ENCODE measurements at regions not wholly inside any gene's neighbourhood (a gene's known extent, or its start where the extent isn't known, plus 50 kb on each side); places are given as distances from the start of the nearest gene placed in this dataset.

DNA sequence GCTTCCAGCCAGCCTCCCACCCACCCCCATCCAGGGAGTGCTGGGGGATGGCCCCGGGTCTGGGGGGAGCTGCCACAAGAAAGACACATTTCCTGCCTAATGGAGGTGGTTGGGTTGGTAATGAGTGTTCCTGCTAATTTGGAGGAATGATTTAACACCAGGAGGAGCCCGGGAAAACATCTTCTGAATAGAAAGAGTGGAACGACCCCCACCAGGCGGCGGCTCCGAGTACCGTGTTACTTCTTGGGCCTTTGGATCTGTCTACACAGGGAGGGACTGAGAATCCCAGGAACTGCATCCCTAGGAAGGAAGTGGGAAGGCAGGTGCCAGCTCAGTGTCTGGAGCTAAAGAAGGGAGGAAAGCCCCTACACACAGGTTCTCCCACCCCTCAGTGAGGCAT, 64.6 kb downstream of the TSPAN17 start:
- H3K4me3 ChIP-seq, result no peak overlapping the region
- no peak overlapping the region for H2AFZ ChIP-seq
- no peaks in the 10 kb centered on the region for H4K20me1 ChIP-seq (ENCODE audit: insufficient read depth)
- no peak overlapping the region for H3K27ac ChIP-seq
- H3K79me2 ChIP-seq (ENCODE audit: insufficient read depth), result no peaks in the 10 kb centered on the region
- H3K4me2 ChIP-seq (ENCODE audit: unreplicated experiment), result no peak overlapping the region
- H3K9ac ChIP-seq, result no peak overlapping the region
- no peaks in the 10 kb centered on the region for H3F3A ChIP-seq (ENCODE audit: insufficient read depth)
- DNase-seq, result no peak
- H3K9me3 ChIP-seq (ENCODE audit: low read depth), result no peaks in the 10 kb centered on the region
- TF ChIP-seq EZH2phosphoT487 (IDR thresholded peaks at IDR 0.05; ENCODE audit: insufficient read depth, low read depth) (no peak), EZH2 (IDR thresholded peaks at IDR 0.05; ENCODE audit: insufficient read depth, poor library complexity, severe bottlenecking) (no peak)
- H3K9me2 ChIP-seq (ENCODE audit: insufficient read depth), result no peaks in the 10 kb centered on the region
- no peaks in the 10 kb centered on the region for H3K4me1 ChIP-seq (ENCODE audit: insufficient read depth)
- peaks cover 21% of the 10 kb centered on the region for H3K27me3 ChIP-seq (replicated peaks; ENCODE audit: insufficient read depth)
- in situ Hi-C loops (cut with MboI), result no loop called here
- 29 to 33% methylated on average over 6 to 7 of the region's 7 CpGs for WGBS, 2 experiments (ENCODE audit: low coverage in 1 of 2, low lambda C conversion rate in 2 of 2, missing lambda C conversion rate in 2 of 2)
- H3K36me3 ChIP-seq (ENCODE audit: low read depth), result no peaks in the 10 kb centered on the region

DNA sequence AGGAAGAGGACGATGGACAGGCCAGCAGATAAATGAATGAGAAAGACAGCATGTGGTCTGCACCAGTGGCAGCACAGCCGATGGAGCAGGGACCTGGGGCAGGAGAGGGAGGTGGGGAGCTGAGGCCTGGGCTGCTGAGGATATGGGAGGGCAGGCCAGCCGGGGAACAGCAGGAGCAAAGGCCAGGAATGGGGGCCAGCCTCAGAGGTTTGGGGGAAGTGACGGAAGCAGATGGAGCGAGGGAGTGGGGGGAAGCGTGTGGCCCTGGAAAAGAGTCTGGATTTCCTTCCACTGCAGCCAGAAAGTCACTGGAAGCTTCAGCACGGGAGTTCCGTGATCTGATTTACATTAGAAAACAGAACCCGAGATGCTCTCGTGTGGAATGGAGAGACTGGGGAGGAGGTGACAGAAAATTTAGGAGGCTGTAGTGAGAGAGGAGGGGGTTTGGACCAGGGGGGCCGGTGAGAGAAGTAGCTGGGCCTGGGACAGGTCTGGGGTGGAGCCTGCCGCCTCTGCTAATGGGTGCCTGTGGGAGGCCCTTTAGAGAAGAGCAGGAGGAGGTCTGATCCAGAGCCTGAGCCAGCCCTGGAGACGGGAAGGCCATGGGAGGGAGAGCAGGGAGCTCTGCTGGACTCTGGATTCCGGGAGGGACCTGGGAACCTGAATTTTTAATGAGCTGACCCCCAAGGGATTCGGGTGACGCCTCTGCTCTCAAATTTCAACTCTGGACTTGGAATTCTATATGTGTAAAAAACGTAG, 65.4 kb downstream of the TSPAN17 start:
- Histone ChIP-seq H3K9me3 (ENCODE audit: low read depth) (no peaks in the 10 kb centered on the region), H2AFZ (no peak overlapping the region), H3K4me3 (no peak overlapping the region), H3K4me1 (ENCODE audit: insufficient read depth) (no peaks in the 10 kb centered on the region), H3K9ac (no peak overlapping the region), H3F3A (ENCODE audit: insufficient read depth) (no peaks in the 10 kb centered on the region), H3K4me2 (ENCODE audit: unreplicated experiment) (no peak overlapping the region), H3K27ac (no peak overlapping the region), H4K20me1 (ENCODE audit: insufficient read depth) (no peaks in the 10 kb centered on the region), H3K36me3 (ENCODE audit: low read depth) (no peaks in the 10 kb centered on the region), H3K79me2 (ENCODE audit: insufficient read depth) (no peaks in the 10 kb centered on the region), H3K27me3 (replicated peaks; ENCODE audit: insufficient read depth) (peaks cover 15% of the 10 kb centered on the region), H3K9me2 (ENCODE audit: insufficient read depth) (no peaks in the 10 kb centered on the region)
- DNase-seq, result no peak
- WGBS, 2 experiments (ENCODE audit: low coverage in 1 of 2, low lambda C conversion rate in 2 of 2, missing lambda C conversion rate in 2 of 2), result 21% methylated on average over 13 to 17 of the region's 17 CpGs
- in situ Hi-C loops (cut with MboI), result no loop called here
- TF ChIP-seq EZH2phosphoT487 (IDR thresholded peaks at IDR 0.05; ENCODE audit: insufficient read depth, low read depth) (no peak), EZH2 (IDR thresholded peaks at IDR 0.05; ENCODE audit: insufficient read depth, poor library complexity, severe bottlenecking) (no peak)

DNA sequence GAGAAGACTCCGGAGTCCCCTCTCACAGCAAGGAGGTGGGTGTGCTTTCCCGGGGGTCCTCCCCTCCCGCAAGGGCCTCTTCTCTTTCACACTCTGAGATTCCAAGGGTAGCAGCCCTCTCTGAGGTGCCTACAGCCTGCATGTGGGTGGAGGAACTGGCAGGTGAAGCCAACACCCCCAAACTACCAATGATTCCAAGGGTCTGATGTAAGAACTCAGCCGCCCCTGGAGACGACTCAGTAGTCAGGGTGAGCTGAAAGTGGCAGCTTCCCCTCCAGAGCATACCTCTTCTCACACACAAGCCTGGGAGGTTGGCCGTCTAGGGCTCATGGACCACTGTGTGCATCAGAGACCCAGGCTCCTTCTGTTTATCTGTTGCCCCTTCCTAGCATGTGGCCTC, 66.1 kb downstream of the TSPAN17 start:
- Histone ChIP-seq H3K36me3 (ENCODE audit: low read depth) (no peaks in the 10 kb centered on the region), H3K79me2 (ENCODE audit: insufficient read depth) (no peaks in the 10 kb centered on the region), H3K27ac (no peak overlapping the region), H3K9me3 (ENCODE audit: low read depth) (no peaks in the 10 kb centered on the region), H3K27me3 (replicated peaks; ENCODE audit: insufficient read depth) (peaks cover 14% of the 10 kb centered on the region), H3K4me2 (ENCODE audit: unreplicated experiment) (no peak overlapping the region), H2AFZ (no peak overlapping the region), H4K20me1 (ENCODE audit: insufficient read depth) (no peaks in the 10 kb centered on the region), H3K4me3 (no peak overlapping the region), H3K4me1 (ENCODE audit: insufficient read depth) (no peaks in the 10 kb centered on the region), H3K9me2 (ENCODE audit: insufficient read depth) (no peaks in the 10 kb centered on the region), H3K9ac (no peak overlapping the region), H3F3A (ENCODE audit: insufficient read depth) (no peaks in the 10 kb centered on the region)
- TF ChIP-seq EZH2 (IDR thresholded peaks at IDR 0.05; ENCODE audit: insufficient read depth, poor library complexity, severe bottlenecking) (no peak), EZH2phosphoT487 (IDR thresholded peaks at IDR 0.05; ENCODE audit: insufficient read depth, low read depth) (no peak)
- no peak for DNase-seq
- WGBS, 2 experiments (ENCODE audit: low coverage in 1 of 2, low lambda C conversion rate in 2 of 2, missing lambda C conversion rate in 2 of 2), result 69 to 77% methylated on average over 6 of the region's 6 CpGs
- in situ Hi-C loops (cut with MboI), result no loop called here

DNA sequence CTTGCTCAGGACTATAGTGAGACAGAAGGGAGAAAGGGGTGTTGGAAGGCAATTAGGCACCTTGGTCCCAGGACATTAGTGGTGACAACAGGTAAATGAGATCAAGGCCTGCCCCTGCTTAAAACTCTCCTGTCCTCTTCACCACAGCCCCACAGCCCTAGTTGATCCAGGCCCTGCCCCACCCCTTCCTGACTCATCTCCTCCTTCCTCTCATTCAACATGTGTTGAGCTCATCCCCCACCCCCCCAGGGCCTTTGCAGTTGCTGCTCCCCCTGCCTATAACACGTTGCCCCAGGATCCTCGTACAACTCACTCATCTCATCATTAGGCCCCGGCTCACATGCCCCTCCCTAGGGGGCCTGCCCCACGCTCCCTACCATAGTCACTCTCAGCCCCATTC, 66.8 kb downstream of the TSPAN17 start:
- no peak overlapping the region for H3K4me3 ChIP-seq
- peak; percentile 23 for DNase-seq
- no peak overlapping the region for H3K27ac ChIP-seq
- in situ Hi-C loops (cut with MboI), result no loop called here
- no peak for TF ChIP-seq EZH2phosphoT487 (IDR thresholded peaks at IDR 0.05; ENCODE audit: insufficient read depth, low read depth)
- TF ChIP-seq EZH2 (IDR thresholded peaks at IDR 0.05; ENCODE audit: insufficient read depth, poor library complexity, severe bottlenecking), result no peak
- H3K27me3 ChIP-seq (replicated peaks; ENCODE audit: insufficient read depth), result peaks cover 15% of the 10 kb centered on the region
- no peak overlapping the region for H2AFZ ChIP-seq
- no peaks in the 10 kb centered on the region for H3K79me2 ChIP-seq (ENCODE audit: insufficient read depth)
- H3K9ac ChIP-seq, result no peak overlapping the region
- 59 to 61% methylated on average over 4 of the region's 4 CpGs for WGBS, 2 experiments (ENCODE audit: low coverage in 1 of 2, low lambda C conversion rate in 2 of 2, missing lambda C conversion rate in 2 of 2)
- H3K36me3 ChIP-seq (ENCODE audit: low read depth), result no peaks in the 10 kb centered on the region
- H3K9me3 ChIP-seq (ENCODE audit: low read depth), result no peaks in the 10 kb centered on the region
- H4K20me1 ChIP-seq (ENCODE audit: insufficient read depth), result no peaks in the 10 kb centered on the region
- no peaks in the 10 kb centered on the region for H3K9me2 ChIP-seq (ENCODE audit: insufficient read depth)
- H3F3A ChIP-seq (ENCODE audit: insufficient read depth), result no peaks in the 10 kb centered on the region
- H3K4me1 ChIP-seq (ENCODE audit: insufficient read depth), result no peaks in the 10 kb centered on the region
- H3K4me2 ChIP-seq (ENCODE audit: unreplicated experiment), result no peak overlapping the region
